OCI-LY7 (cell line): ENCODE measurements at regions not wholly inside any gene's neighbourhood (a gene's known extent, or its start where the extent isn't known, plus 50 kb on each side); places are given as distances from the start of the nearest gene placed in this dataset.

Source experiments
- EZH2phosphoT487 ChIP-seq: fragments of 200-600 bp; sonication (generic); IDR thresholded peaks from 2 replicates; pipeline ENCODE4 v1.6.1; 2018; ENCODE audit warnings: low read depth, borderline replicate concordance, mild to moderate bottlenecking, mixed run types, antibody characterized with exemption, low read length, moderate library complexity, mixed read lengths
- TF ChIP-seq, protein P1 (sequence below): fragments of 200-600 bp; sonication (generic); conservative IDR thresholded peaks from 2 replicates; pipeline ENCODE4 v1.5.1; 2014; ENCODE audit warnings: mild to moderate bottlenecking, antibody characterized with exemption, low read length, moderate library complexity, mixed read lengths

DNA sequence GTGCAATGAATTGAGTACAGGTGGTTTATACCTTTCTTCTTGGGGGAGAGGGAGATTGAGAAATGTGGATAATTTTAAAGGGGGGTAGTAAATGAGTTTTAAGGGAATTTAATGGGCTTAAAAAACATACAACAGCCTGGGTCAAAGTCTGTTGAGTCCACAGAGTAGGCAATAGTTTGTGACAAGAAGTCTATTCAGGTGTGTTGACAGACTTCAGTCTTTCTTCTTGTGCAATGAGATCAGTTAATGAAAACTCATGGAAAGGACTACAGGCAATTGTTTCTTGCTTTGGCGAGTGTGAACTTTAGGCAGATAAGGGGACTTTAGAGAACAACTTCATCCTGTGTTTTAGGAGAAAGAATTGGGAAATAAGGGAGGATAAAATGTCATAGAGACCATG lies 507.8 kb upstream of the CA10 start:
- TF ChIP-seq, protein P1, sequence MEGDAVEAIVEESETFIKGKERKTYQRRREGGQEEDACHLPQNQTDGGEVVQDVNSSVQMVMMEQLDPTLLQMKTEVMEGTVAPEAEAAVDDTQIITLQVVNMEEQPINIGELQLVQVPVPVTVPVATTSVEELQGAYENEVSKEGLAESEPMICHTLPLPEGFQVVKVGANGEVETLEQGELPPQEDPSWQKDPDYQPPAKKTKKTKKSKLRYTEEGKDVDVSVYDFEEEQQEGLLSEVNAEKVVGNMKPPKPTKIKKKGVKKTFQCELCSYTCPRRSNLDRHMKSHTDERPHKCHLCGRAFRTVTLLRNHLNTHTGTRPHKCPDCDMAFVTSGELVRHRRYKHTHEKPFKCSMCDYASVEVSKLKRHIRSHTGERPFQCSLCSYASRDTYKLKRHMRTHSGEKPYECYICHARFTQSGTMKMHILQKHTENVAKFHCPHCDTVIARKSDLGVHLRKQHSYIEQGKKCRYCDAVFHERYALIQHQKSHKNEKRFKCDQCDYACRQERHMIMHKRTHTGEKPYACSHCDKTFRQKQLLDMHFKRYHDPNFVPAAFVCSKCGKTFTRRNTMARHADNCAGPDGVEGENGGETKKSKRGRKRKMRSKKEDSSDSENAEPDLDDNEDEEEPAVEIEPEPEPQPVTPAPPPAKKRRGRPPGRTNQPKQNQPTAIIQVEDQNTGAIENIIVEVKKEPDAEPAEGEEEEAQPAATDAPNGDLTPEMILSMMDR: no peak
- no peak for TF ChIP-seq EZH2phosphoT487
